Adrenal gland (tissue), 5 donors: ENCODE measurements at regions not wholly inside any gene's neighbourhood (a gene's known extent, or its start where the extent isn't known, plus 50 kb on each side); places are given as distances from the start of the nearest gene placed in this dataset.
A peak's percentile ranks its signal among the peaks of the same experiment; 100 is the strongest.

Experiments
- CTCF ChIP-seq, 6 experiments: fragments of 450-650 bp in 4 of 6; fragments of 200-600 bp in 2 of 6; sonication (generic) in 1 of 6; IDR thresholded peaks; 1 replicate in 5 of 6; 2 replicates in 1 of 6; pipeline versions ENCODE4 v1.5.1 to v1.8.0; 2016 to 2021; ENCODE audit warnings: antibody characterized with exemption in 6 of 6, mild to moderate bottlenecking in 2 of 6, moderate library complexity in 1 of 6
- POLR2A ChIP-seq, 2 donors: fragments of 450-650 bp; IDR thresholded peaks; one replicate each; pipeline ENCODE4 v1.6.1; 2017; ENCODE audit warnings: antibody characterized with exemption in 2 of 2, mild to moderate bottlenecking in 2 of 2, moderate library complexity in 1 of 2
- donor health status: DM: no; HTN: no; CAD: no.

- peak in 2 of 6 experiments; percentile 4 to 27 for TF ChIP-seq CTCF (IDR thresholded peaks at IDR 0.05)
- peak in 1 of 2 donors; percentile 2 for TF ChIP-seq POLR2A (IDR thresholded peaks at IDR 0.05)
Observed at GRCh38 chr2:66930339-66931220, 466.6 kb upstream of the ETAA1 start.
